ENCODE measurements at regions not wholly inside any gene's neighbourhood (a gene's known extent, or its start where the extent isn't known, plus 50 kb on each side); places are given as distances from the start of the nearest gene placed in this dataset.

DNA sequence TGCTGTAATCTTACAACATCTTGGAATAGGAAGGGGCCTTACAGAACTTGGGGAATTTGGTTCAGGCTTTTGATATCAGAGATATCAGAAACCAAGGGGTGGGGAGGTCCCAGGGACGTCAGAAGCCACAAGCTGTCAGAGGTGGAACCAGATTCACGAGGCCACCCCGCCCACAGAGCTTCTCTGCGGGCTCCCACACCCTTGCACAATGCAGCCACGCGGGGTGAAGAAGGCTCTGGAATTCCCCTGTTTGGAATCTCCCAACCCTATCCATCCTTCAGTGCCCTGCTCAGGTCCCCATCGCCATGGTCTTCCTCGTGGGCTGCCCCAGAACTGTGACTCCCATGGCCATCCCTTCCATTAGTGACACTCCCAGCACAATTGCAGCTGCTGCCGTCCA, 247.1 kb upstream of the SHH start:
- Histone ChIP-seq H3K36me3 (ENCODE audit: insufficient read depth, low read length) (no peaks in the 10 kb centered on the region), H3K9me3 (ENCODE audit: control insufficient read depth in 1 of 2, low read length in 2 of 2) (no peaks in the 10 kb centered on the region), H3K27ac (ENCODE audit: low read depth, low read length) (no peak overlapping the region), H3K4me3 (ENCODE audit: low read length in 2 of 2) (no peak overlapping the region), H3K4me1 (ENCODE audit: insufficient read depth, low read length) (no peaks in the 10 kb centered on the region), H3K27me3 (ENCODE audit: insufficient read depth, low read length) (no peaks in the 10 kb centered on the region)
- H3K27ac Mint-ChIP-seq, result no peak overlapping the region
- intact Hi-C loops (cut with micrococcal nuclease), result no loop called here
- H3K4me3 Mint-ChIP-seq, result no peak overlapping the region
- H3K27me3 Mint-ChIP-seq, result peaks cover 0 to 1% of the 10 kb centered on the region in 2 donors
- CTCF ChIA-PET (ENCODE audit: partially characterized antibody), result no interaction called here
- H3K4me1 Mint-ChIP-seq, result no peaks in the 10 kb centered on the region
- peaks cover 0 to 5% (median 2%) of the 10 kb centered on the region in 8 donors for H3K9me3 Mint-ChIP-seq
- H3K36me3 Mint-ChIP-seq, result no peaks in the 10 kb centered on the region
- POLR2A ChIA-PET (ENCODE audit: partially characterized antibody), result no interaction called here
- DNase-seq, result no peak

DNA sequence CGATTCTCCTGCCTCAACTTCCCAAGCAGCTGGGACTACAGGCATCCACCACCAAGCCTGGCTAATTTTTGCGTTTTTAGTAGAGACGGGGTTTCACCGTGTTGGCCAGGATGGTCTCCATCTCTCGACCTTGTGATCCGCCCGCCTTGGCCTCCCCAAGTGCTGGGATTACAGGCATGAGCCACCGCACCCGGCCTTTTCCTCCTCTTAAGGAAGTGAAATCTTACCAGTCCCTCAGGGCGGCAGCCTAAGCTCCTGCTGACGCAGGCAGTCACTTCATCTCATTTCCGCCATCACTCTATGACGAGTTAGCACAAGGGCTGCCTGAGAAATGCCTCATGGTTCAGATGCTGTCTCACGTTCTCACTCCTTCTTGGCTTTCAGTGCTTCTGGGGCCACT, 246.0 kb upstream of the SHH start:
- intact Hi-C loops (cut with micrococcal nuclease), result no loop called here
- Mint-ChIP-seq H3K27ac (no peak overlapping the region), H3K36me3 (no peaks in the 10 kb centered on the region), H3K27me3 (peaks cover 0 to 1% of the 10 kb centered on the region in 2 donors), H3K4me1 (no peaks in the 10 kb centered on the region), H3K9me3 (peaks cover 0 to 9% (median 2%) of the 10 kb centered on the region in 8 donors), H3K4me3 (no peak overlapping the region)
- DNase-seq, result no peak
- Histone ChIP-seq H3K4me3 (ENCODE audit: low read length in 2 of 2) (no peak overlapping the region), H3K36me3 (ENCODE audit: insufficient read depth, low read length) (no peaks in the 10 kb centered on the region), H3K27me3 (ENCODE audit: insufficient read depth, low read length) (no peaks in the 10 kb centered on the region), H3K27ac (ENCODE audit: low read depth, low read length) (no peak overlapping the region), H3K9me3 (ENCODE audit: control insufficient read depth in 1 of 2, low read length in 2 of 2) (no peaks in the 10 kb centered on the region), H3K4me1 (ENCODE audit: insufficient read depth, low read length) (no peaks in the 10 kb centered on the region)
- ChIA-PET CTCF (ENCODE audit: partially characterized antibody) (no interaction called here), POLR2A (ENCODE audit: partially characterized antibody) (no interaction called here)

DNA sequence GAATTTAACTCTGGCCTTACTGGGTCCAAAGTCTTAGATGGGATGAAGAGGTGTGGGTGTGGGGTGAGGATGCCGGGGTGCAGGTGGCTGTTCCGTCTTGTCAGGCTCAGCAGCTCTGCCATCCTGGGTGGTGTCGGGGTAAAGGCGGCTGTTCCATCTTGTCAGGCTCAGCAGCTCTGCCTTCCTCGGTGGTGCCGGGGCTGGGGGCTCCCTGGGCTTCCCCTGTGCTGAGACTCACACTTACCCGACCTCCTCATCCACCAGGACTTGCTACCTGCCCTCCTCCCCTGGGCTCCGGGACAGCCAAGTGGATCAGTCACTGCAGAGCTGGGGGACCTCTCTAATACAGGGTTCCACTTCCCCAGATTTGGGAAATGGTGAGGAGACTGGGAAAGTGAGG, 244.3 kb upstream of the SHH start:
- POLR2A ChIA-PET (ENCODE audit: partially characterized antibody), result no interaction called here
- Histone ChIP-seq H3K9me3 (ENCODE audit: control insufficient read depth in 1 of 2, low read length in 2 of 2) (no peaks in the 10 kb centered on the region), H3K36me3 (ENCODE audit: insufficient read depth, low read length) (no peaks in the 10 kb centered on the region), H3K4me1 (ENCODE audit: insufficient read depth, low read length) (no peaks in the 10 kb centered on the region), H3K27ac (ENCODE audit: low read depth, low read length) (no peak overlapping the region), H3K4me3 (ENCODE audit: low read length in 2 of 2) (no peak overlapping the region), H3K27me3 (ENCODE audit: insufficient read depth, low read length) (no peaks in the 10 kb centered on the region)
- intact Hi-C loops (cut with micrococcal nuclease), result no loop called here
- Mint-ChIP-seq H3K27me3 (peaks cover 0 to 1% of the 10 kb centered on the region in 2 donors), H3K4me3 (no peak overlapping the region), H3K36me3 (no peaks in the 10 kb centered on the region), H3K9me3 (peaks cover 0 to 9% (median 3%) of the 10 kb centered on the region in 8 donors), H3K4me1 (no peaks in the 10 kb centered on the region), H3K27ac (no peak overlapping the region)
- CTCF ChIA-PET (ENCODE audit: partially characterized antibody), result no interaction called here
- DNase-seq, result no peak

DNA sequence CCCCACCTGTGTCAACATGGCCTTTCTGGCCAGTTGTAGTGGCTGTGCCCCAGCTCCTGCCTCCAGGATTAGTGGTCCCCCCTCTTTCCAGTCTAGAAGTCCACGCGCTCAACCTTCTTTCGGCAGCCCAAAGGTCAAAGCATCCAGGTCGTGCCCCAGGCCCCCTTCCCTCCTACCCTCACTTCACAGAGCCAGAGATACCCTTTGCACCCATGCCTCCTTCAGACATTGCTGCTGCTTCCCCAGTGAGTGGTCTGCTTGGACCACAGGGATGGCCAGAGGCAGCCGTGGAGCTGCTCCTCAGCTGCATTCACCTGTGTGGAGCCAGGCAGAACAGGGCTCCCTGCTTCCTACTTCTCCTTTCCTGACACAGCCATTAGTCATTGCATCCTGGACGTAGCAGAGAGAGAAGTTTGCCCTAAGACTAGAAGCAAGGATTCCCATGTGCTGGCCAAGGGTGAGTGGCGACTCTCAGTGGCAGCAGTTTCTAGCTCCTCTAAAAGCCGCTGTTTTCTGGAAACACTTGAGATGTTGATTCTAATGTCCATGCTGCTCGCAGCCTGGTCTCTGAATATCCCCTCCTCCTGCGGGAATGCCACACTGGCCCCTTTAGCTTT, 243.1 kb upstream of the SHH start:
- Mint-ChIP-seq H3K27ac (no peak overlapping the region), H3K9me3 (peaks cover 0 to 5% (median 2%) of the 10 kb centered on the region in 8 donors), H3K27me3 (peaks cover 0 to 1% of the 10 kb centered on the region in 2 donors), H3K4me3 (no peak overlapping the region), H3K4me1 (no peaks in the 10 kb centered on the region), H3K36me3 (no peaks in the 10 kb centered on the region)
- H3K4me3 ChIP-seq (ENCODE audit: low read length in 2 of 2), result no peak overlapping the region
- H3K9me3 ChIP-seq (ENCODE audit: control insufficient read depth in 1 of 2, low read length in 2 of 2), result no peaks in the 10 kb centered on the region
- no peaks in the 10 kb centered on the region for H3K36me3 ChIP-seq (ENCODE audit: insufficient read depth, low read length)
- no peak for DNase-seq
- H3K27ac ChIP-seq (ENCODE audit: low read depth, low read length), result no peak overlapping the region
- POLR2A ChIA-PET (ENCODE audit: partially characterized antibody), result no interaction called here
- CTCF ChIA-PET (ENCODE audit: partially characterized antibody), result no interaction called here
- H3K4me1 ChIP-seq (ENCODE audit: insufficient read depth, low read length), result no peaks in the 10 kb centered on the region
- no peaks in the 10 kb centered on the region for H3K27me3 ChIP-seq (ENCODE audit: insufficient read depth, low read length)
- intact Hi-C loops (cut with micrococcal nuclease), result no loop called here

DNA sequence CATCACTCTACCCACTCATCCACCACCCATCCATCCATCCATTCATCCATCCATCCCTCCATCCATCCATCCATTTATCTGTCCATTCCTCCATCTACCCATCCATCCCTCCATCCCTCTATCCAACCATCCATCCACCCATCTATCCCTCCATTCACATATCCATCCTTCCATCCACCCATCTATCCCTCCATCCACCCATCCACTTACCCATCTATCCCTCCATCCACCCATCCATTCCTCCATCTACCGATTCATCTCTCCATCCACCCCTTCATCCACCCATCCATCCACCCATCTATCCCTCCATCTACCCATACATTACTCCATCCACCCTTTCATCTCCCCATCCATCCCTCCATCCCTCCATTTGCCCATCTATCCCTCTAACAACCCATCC, 239.6 kb upstream of the SHH start:
- Histone ChIP-seq H3K27me3 (ENCODE audit: insufficient read depth, low read length) (no peaks in the 10 kb centered on the region), H3K36me3 (ENCODE audit: insufficient read depth, low read length) (no peaks in the 10 kb centered on the region), H3K27ac (ENCODE audit: low read depth, low read length) (no peak overlapping the region), H3K4me1 (ENCODE audit: insufficient read depth, low read length) (no peaks in the 10 kb centered on the region), H3K4me3 (ENCODE audit: low read length in 2 of 2) (no peak overlapping the region), H3K9me3 (ENCODE audit: control insufficient read depth in 1 of 2, low read length in 2 of 2) (no peaks in the 10 kb centered on the region)
- Mint-ChIP-seq H3K4me1 (no peaks in the 10 kb centered on the region), H3K4me3 (no peak overlapping the region), H3K27ac (peak overlapping the region in 1 of 7 donors; percentile 28), H3K36me3 (no peaks in the 10 kb centered on the region), H3K9me3 (peaks cover 0 to 5% (median 3%) of the 10 kb centered on the region in 8 donors), H3K27me3 (peaks cover 0 to 1% of the 10 kb centered on the region in 2 donors)
- ChIA-PET CTCF (ENCODE audit: partially characterized antibody) (no interaction called here), POLR2A (ENCODE audit: partially characterized antibody) (no interaction called here)
- intact Hi-C loops (cut with micrococcal nuclease), result no loop called here
- no peak for DNase-seq

DNA sequence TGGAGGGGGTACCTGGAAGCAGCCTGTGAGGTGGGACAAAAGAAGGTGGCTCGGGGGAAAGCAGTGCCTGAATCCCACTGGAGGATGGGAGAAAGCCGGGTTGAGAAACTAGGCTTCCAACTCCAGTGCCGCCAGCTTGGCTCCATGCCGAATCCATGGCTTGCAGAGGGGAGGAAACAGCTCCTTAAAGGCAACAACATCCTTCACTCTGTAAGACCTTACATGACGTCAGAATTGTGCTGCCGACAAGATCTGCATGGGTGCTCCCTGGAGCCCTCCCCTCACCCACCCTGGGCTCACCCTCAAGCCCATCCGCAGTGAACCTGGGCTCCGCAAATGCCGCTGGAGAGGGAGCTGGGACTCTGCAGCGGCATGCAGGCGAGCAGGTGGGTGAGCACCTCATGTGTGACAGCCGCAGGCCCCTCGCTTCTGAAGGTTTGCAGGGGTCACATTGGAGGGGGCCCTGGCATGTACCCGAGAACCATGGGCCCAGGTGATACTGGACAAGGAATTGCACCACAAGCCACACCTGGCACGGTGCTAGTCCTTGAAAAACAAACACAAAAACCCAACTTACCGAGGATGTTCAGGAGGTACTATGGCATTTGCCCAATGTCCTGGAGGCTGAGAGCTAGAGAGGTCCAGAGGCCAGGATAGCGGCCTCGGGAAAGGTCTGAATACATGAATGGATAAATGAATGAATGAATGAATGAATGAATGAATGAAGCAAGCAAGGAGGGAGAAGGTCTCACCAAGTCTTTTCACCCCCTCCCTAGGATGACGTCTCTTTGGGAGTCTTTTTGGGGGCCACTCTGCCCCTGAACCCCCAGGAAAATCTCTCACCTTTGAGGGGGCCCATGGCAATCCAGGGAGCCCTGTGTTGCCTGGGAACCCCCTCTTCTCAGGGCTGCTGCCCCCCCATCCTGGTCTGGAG, 238.6 kb upstream of the SHH start:
- ChIA-PET POLR2A (ENCODE audit: partially characterized antibody) (no interaction called here), CTCF (ENCODE audit: partially characterized antibody) (no interaction called here)
- H3K36me3 Mint-ChIP-seq, result no peaks in the 10 kb centered on the region
- no peak overlapping the region for H3K4me3 Mint-ChIP-seq
- peaks cover 0 to 1% of the 10 kb centered on the region in 2 donors for H3K27me3 Mint-ChIP-seq
- H3K36me3 ChIP-seq (ENCODE audit: insufficient read depth, low read length), result no peaks in the 10 kb centered on the region
- no peaks in the 10 kb centered on the region for H3K4me1 ChIP-seq (ENCODE audit: insufficient read depth, low read length)
- no peak overlapping the region for H3K4me3 ChIP-seq (ENCODE audit: low read length in 2 of 2)
- no peaks in the 10 kb centered on the region for H3K4me1 Mint-ChIP-seq
- intact Hi-C loops (cut with micrococcal nuclease), result no loop called here
- no peaks in the 10 kb centered on the region for H3K27me3 ChIP-seq (ENCODE audit: insufficient read depth, low read length)
- H3K9me3 Mint-ChIP-seq, result peaks cover 0 to 9% (median 4%) of the 10 kb centered on the region in 8 donors
- DNase-seq, result no peak
- H3K27ac ChIP-seq (ENCODE audit: low read depth, low read length), result no peak overlapping the region
- H3K27ac Mint-ChIP-seq, result no peak overlapping the region
- no peaks in the 10 kb centered on the region for H3K9me3 ChIP-seq (ENCODE audit: control insufficient read depth in 1 of 2, low read length in 2 of 2)

DNA sequence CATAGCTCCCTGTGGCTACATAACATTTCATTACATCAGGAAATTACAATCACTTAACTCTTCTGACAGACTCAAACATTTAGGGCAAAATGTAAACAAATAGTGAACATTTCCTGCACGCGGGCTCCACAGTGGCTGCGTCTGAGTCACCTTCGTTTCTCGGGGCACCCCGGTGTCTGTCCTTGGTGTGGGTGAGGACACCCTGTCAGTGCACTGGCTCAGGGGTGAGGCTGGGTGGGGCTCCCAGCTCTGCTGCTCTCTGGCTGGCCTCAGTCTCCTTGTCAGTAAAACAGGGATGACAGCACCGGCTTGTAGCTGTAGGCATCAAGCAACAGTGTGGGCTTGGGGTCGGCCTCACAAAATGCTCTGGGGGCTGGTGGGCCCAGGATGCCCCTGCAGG, 237.1 kb upstream of the SHH start:
- Histone ChIP-seq H3K36me3 (ENCODE audit: insufficient read depth, low read length) (no peaks in the 10 kb centered on the region), H3K27ac (ENCODE audit: low read depth, low read length) (no peak overlapping the region), H3K27me3 (ENCODE audit: insufficient read depth, low read length) (no peaks in the 10 kb centered on the region), H3K4me3 (ENCODE audit: low read length in 2 of 2) (no peak overlapping the region), H3K4me1 (ENCODE audit: insufficient read depth, low read length) (no peaks in the 10 kb centered on the region), H3K9me3 (ENCODE audit: control insufficient read depth in 1 of 2, low read length in 2 of 2) (no peaks in the 10 kb centered on the region)
- ChIA-PET POLR2A (ENCODE audit: partially characterized antibody) (no interaction called here), CTCF (ENCODE audit: partially characterized antibody) (no interaction called here)
- Mint-ChIP-seq H3K4me1 (no peaks in the 10 kb centered on the region), H3K9me3 (peaks cover 0 to 9% (median 4%) of the 10 kb centered on the region in 8 donors), H3K27ac (no peak overlapping the region), H3K4me3 (no peak overlapping the region), H3K27me3 (no peaks in the 10 kb centered on the region), H3K36me3 (no peaks in the 10 kb centered on the region)
- intact Hi-C loops (cut with micrococcal nuclease), result no loop called here
- no peak for DNase-seq

Measured in CD4-positive, alpha-beta memory T cell (primary cell).